GM21737 (cell line): ENCODE measurements at regions not wholly inside any gene's neighbourhood (a gene's known extent, or its start where the extent isn't known, plus 50 kb on each side); places are given as distances from the start of the nearest gene placed in this dataset.

Experiments
- ATAC-seq: cut with Tn5 transposase; IDR thresholded peaks from one replicate; pipeline ENCODE4 v1.9.1; 2021; ENCODE audit warnings: mild to moderate bottlenecking, moderate library complexity; ENCODE audit not compliant: unreplicated experiment

DNA sequence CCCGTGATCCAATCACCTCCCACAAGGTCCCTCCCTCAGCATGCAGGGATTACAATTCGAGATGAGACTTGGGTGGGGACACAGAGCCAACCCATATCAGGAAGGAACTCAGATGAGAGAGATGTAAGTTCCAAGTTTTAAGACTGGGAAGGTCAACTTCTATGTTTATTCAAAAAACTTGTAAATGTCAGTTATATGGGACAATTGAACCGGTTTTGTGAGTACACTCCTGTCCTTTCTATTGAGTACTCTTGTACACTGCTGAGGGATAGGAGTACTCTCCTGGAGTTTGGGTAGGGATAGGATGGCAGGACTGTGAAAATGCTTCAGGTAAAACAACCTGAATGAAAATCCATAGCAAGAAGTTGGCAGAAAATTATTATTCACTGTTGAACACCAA, 239.1 kb downstream of the ZNF674 start:
- no peak for ATAC-seq

DNA sequence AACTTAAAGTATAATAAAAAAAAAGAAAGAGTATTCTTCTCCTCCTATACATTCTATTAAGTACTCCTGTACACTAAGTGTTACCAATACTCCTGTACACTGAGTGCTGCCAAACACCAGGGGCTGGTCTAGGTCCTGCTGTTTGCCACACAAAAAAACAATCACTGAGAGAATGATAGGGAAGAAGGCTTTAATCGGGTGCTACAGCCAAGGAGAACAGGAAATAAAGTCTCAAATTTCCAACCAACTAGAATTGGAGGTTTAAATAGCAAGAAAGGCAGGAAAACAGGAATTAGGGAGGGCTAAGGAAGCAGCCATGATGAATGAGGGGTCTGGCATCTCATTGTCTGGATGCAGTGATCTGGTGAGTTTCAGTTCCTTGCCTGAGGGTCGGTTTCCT, 239.8 kb downstream of the ZNF674 start:
- no peak for ATAC-seq

DNA sequence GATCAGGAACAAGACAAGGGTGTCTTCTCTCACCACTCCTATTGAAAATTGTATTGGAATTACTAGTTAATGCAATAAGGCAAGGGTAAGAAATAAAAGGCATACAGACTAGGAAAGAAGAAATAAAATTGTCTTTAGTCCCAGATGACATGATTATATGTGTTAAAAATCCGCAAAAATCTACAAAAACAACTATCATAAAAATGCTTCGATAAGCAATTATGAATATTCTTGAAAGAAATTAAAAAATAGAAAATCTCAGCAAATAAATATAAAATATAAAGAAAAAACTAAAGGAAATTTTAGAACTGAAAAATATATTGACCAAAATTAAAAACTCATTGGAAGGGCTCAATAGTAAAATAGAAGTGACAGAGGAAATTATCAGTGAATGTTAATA, 243.3 kb downstream of the ZNF674 start:
- no peak for ATAC-seq

DNA sequence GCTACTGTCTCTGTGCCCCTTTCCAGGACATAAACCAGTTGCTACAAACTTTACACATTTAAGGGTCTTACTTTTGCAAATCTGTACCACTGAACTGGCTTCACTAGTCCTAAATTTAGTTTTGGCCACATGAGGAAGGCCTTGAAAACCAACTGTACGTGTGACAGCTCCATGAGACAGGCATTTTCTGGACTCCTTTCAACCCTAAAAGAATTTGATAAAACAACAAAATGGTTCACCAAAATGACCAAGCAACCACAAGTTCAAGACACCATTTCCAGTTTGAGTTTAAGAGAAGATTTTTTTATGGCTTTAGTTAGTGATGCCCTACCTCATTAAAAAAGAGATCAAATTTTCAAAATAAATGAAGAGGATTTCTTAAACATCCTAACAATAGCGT, 246.4 kb downstream of the ZNF674 start:
- ATAC-seq: no peak

DNA sequence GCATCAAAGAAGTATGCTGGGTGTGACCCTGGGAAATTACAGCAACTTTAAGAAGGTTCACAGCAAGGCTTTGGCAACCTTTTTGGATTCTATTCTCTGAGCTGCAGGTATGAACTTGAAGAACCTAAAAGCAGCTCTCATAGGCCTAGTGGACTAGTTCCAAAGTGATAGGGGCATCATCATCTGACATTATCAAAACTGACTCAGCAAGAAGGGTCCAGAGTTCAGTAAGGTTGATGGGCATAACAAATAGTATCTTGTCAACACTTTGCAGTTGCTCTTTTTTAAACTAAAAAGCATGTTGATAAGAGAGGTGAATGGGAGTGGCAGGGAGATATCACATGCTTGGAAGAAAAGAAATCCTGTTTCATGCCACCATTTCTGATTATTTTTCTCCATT, 249.3 kb downstream of the ZNF674 start:
- no peak for ATAC-seq

DNA sequence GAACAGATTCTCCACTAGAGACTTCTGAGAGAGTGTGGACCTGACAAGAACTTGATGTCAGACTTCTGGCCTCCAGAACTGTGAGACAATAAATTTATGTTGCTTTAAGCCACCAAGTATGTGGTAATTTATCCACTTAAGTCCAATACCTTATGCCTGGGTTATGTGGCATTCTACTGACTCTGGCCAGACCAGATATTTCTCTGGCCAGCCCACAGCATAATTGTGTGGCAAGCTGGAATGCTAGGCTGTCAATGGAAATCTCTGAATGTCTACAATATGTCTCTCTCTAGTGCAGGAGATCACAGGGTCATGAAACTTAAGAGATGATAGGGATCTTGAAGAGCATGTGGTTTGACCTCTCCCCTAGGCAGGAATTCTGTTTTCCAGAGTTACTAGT, 251.0 kb downstream of the ZNF674 start:
- no peak for ATAC-seq

DNA sequence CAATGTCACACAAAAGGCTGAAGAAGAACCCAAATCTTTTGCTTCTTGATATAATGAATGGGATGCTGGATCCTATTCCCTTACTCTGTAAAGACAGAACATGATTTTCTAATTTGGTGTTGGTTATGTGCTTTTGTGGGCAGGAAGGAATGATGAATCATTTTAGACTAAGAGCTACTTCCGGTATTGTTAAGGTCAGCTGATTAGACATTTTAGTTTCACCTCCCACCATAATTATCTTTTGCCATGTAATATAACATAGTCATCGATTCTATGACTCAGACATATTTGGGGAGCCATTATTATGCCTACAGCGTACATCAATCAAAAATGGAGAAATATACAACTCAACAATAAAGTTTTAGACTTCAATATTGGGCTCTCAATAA, 265.3 kb downstream of the ZNF674 start:
- no peak for ATAC-seq

DNA sequence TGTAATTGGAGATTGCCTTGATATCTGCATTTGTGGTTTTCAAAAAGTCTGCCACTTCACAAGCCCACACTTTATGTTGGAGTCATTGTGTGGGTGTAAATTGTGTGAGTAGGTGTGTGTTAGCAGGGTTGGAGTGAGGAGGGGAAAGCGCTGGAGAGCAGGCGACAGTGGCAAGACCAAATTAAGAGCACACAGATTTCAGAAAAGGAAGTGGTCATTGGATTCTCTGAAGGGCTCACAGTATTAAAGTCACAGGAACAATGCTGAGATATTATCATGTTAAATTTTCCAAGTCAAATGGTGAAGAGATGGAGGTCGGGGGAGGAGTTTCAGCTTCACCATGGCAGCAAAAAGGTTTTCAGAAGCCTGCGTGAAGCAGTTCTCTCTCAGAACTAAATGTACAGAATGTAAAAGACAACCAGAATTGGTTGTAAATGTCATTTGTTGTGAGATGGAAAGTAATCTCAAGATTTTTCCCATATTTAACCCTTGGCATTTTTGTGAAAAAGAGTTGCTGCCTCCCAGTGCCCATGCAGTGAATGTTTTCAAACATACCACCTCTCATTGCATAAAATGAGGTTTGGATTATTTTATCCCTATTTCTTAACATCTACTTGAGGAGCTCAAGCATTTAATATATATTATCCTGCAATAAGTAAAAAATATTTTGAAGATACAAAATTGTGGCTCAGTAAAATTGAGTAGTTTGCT, 265.9 kb downstream of the ZNF674 start:
- no peak for ATAC-seq

DNA sequence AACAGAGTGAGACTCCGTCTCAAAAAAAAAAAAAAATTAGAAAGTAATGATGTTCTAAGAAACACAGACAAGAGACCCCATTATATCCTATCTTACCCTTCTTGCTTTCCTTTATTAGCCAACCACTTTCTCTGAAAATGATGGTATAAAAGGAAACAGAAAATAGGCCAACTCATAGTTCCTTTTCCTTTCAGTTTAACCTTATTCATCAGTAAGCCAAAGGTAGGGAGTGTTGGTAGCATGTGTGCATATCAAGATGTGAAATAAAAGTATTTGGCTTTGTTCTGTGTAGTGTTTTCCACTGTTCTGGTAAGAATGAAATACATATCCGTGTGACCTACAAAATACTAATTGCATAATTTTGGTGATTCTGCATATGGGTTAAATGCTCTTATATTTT, 266.6 kb downstream of the ZNF674 start:
- ATAC-seq: no peak

DNA sequence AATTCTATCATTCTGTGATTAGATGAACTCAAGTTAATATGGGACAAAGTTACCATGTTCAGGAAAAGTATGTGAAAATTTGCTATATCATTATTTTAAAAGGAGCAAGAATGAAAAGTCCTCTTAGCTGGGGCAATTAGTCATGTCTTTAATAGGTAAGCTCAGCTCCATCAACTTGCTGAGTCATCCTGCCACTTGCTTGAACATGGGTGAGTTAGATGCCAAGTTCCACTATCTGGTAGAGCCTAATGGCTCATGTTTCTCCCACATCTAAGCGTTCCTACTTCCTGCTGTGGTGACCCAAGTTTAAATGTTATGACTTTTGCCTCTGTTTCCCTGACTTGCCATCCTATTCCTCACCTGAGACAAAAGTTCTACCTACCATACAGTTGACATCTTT, 276.8 kb downstream of the ZNF674 start:
- ATAC-seq: no peak

DNA sequence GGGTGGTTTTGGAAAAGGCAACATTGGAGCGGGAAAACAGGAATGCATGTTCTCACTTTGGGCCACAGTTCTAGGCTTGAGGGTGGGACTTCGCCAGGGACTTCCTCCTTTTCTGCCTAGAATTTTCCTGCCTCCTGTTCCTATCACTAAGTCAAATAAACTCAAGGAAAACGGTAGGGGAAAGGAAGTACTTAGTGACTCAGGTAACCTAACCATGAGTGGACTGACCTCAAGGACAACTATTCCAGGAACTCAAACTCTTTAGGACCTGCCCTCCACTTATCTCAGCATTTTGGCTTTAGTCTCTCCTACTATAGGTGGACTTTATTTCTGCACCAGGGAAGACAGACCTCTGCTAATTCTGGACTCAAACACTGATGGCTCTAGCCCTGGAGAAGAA, 281.7 kb downstream of the ZNF674 start:
- ATAC-seq: no peak

DNA sequence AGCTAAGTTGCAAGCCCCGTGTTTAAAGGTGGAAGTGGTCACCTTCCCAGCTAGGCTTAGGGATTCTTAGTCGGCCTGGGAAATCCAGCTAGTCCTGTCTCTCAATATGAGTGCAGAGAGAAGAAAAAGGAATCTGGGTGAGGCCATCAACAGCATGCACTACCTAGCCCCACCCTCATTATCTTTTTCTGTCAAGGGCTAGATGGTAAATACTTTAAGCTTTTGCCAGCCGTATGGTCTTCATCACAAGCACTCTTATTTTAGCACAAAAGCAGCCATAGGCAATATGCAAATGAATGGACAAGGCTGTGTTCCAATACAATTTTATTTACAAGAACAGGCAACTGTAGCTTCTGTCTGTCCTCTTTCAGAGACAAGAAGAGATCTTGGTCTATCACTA, 282.9 kb downstream of the ZNF674 start:
- ATAC-seq: no peak

DNA sequence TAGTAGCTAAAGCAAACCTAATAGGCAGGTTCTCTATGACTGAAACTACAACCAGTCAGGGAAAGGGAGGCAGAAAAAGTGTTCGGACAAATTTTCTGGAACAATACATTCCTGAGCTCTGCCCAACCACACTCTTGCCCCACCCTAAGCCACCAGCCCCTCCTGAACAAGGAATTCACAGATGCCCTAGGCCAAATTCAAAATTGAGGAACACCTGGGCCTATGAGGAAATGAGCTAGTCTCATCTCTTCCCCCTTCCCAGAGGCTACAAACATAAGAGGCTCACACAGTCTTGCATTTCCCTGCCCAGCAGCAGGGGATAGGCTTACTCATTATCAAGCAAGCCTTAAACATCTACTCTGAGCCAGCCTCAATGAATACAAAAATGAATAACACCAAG, 284.7 kb downstream of the ZNF674 start:
- ATAC-seq: no peak

DNA sequence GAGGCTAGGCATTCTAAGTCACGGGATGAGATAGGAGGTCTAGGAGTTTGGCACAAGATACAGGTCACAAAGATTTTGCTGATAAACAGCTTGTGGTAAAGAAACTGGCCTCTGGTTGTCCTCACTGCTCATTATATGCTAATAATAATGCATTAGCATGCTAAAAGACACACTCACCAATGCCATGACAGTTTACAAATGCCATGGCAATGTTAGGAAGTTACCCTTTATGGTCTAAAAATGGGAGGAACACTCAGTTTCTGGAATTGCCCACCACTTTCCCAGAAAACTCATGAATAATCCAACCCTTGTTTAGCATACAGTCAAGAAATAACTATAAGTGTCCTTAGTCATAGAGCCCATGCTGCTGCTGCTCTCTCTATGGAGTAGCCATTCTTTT, 286.9 kb downstream of the ZNF674 start:
- ATAC-seq: no peak

DNA sequence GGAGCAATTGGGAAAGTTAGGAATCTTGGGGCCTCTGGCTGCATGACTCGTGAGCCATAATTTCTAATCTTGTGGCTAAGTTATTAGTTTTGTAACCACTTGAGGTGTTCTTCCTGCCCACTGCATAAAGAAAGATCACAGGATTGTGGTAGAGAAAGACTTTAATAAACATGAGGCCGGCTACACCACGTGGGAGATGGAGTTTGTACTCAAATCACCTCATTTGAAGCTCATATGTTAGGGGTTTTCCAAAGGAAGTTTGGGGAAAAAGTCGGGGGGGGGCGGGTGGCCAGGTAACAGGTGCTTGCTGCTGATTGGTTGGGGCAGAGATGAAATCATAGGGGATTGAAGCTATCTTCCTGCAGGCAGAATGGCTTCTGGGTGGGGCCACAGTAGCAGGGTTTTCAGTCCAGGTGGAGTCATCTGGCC, 287.8 kb downstream of the ZNF674 start:
- no peak for ATAC-seq

DNA sequence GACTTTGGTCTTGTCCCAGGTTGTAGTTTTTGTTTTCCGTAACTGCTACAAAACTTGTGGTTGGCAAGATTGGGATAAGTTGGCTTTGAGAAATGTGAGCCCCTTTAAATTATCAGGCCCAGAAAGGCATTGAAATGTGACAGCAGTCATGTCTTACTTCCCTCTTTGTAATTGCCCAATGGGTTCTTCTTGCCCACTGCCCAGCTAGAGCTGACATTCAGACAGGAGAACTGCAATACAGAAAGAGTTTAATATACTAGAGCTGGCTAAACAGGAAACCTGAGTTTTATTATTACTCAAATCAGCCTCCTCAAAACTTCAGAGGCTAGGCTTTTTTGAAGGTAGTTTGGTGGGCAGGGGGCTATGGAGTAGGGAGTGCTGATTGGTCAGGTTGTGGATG, 288.3 kb downstream of the ZNF674 start:
- no peak for ATAC-seq

DNA sequence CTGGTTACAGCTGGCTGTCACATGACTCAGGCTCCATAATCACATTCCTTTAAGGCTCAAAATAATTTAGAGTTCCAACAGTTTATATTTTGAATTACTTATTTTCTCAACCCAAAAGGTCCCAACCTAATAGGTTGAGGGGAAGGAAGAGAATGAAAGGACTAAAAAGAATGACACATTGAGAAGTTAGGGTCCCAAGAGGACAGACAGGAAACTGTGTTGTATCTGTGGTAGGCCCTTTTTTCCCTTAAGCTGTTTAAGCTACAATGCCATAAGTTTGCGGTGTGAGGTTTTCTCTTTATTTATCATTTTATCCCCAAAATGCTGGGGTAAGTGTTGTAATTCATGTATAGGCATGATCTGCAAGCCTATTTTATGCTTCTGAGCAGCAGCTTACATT, 290.2 kb downstream of the ZNF674 start:
- no peak for ATAC-seq

DNA sequence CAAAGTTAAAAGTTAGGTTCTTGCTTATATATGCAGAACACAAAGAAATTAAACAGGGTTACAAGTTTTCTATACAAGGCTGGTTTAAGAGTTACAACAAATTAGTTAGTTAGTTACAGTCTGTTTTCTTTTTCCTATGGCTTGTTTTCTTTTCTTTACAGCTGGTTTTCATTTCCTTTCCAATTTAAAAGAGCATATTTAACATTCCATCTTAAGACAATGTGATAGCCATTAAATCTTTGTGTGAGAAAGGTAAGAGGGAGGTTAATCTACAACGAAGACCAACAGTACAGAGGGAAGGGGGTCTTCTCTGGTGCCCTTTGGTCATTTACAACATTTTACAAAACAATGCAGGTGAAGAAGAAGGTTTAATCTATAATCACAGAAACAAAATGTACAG, 290.6 kb downstream of the ZNF674 start:
- no peak for ATAC-seq

DNA sequence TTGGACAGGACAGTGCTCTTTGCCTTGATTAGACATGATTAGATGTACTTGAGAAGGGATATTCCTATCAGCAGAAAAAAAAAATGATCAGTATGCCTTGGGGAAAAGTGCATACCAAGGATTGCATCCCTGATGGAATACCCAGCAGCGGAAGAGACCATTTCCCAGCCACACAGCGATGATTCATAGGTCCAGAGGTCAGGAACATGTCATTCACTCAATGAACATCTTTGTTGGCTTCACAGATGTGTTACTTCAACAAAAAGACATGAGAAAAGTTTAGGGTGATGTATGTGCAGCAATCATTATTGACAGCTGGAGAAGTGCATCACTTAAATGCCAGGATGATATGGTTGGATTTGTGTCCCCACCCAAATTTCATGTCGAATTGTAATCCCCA, 293.5 kb downstream of the ZNF674 start:
- ATAC-seq: no peak

DNA sequence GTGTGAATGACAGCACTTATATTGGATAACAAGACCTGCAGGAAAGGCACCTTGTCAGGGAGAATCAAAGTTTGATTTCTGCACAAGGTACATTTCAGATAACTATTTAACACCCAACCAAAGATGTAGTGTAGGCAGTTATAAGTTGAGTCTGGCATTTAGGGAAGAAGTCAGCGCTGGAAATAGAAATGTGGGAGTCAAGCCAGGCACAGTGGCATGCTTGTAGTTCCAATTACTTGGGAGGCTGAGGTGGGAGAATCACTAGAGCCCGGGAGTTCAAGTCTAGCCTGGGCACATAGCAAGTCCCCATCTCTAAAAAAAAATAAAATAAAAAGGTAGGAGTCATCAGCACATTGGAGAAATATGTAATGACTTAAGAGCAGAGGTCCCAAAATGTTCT, 295.1 kb downstream of the ZNF674 start:
- ATAC-seq: no peak

DNA sequence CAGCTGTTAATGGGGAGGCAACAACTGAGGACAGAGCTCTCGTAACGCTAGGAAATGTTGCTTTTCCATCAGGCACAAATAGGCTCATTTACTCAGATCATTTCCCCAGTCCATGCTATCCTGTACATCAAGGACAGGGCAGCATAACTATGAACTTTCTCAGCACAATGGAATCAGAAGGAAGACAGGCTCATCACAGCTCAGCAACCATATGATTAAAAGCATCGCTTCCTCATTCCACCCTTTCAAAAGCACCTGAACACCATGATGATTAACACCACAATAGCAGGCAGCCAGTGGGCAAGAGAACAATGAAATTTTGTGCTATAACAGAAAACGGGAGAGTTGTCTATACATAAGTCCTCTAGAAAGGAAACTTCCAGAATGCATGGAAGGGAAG, 297.8 kb downstream of the ZNF674 start:
- no peak for ATAC-seq

DNA sequence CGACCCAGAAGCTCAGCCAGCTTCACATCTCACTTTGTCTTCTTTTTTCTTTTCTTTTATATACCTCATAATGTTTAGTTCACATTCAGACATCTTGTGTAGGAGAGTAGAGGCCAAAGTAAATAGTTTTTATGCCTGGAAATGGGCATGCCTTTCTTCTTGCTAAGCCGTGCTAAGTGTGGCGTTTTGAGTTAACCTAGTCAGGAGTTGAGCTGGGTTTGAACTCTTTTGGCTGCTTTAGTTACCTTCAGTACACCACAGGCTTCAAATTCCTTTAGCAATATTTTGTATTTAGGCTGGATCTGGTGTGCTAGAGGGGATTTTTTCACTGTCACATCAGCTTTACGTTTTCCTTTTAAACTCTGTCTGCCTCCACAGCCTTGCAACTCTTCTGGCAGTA, 300.8 kb downstream of the ZNF674 start:
- ATAC-seq: no peak

DNA sequence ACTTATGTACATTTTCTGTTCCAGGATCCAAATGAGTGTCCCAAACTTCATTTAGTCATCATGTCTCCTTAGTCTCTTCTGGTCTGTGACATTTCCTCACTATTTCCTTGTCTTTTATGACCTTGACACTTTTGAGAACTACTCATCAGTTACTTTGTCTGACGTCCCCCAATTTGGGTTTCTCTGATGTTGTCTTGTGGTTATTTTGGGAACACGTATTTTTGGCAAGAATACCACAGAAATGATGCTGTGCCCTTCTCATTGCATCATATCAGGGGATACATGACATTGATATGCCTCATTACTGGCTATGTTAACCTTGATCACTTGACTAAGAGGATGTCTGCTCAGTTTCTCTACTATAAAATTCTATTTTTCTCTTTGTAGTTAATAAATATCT, 308.8 kb downstream of the ZNF674 start:
- no peak for ATAC-seq

DNA sequence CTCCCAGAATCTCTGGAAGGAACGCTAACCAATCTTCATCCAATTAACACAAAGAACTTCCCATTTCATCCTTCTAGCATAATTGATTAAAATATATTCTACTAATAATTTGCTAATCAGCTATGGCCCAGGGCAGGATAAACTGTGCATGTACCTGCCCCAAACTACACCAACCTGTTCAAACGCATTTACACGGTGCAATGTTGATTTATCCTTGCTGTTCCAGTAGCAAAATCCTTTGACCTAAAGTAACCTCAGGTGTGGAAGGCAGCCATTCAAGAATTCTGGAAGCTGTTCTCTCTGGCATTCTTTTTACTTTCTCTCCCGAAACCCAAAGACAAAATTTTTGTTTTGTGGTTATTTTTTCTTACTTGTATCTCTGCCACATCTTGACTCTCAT, 309.4 kb downstream of the ZNF674 start:
- ATAC-seq: no peak
